ENCODE measurements at regions not wholly inside any gene's neighbourhood (a gene's known extent, or its start where the extent isn't known, plus 50 kb on each side); places are given as distances from the start of the nearest gene placed in this dataset.

DNA sequence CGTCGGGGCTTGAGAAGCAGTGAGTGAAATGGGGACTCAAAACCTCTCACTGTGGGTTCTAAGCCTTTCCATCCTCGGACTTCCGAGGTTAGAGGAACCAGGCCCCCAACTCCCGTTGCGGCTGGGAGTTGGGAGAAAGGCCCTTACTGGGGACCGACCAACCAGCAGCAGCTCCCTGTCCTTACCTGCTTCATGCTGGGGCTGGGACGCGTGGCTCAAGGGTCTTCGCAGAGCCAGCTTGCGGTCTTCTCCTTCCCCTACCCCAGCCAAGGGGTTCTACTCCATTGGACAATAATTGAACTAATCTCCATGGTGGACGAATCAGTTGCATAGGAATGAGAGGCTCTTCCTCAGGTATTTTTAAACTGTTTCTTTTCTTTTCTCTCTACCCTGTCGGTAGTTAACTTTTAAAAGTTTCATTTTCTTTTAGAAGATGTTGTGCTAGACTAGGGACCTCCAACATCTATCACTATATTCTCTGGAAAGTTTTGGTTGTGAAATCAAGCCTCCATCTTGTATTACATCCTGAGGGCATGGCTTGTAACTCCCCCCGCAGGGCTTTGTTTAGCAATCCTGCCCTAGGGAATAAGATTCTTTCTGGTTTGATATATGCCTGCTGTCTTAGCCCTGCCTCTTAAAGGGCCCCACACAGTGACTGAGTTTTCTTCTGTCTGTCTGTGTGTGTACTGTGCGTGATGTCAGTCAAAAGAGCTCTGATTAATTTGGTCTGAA lies 1027.1 kb upstream of the PCDH9 start:
- no peak overlapping the region for H3K4me3 ChIP-seq (ENCODE audit: low read length)
- no peak for DNase-seq (ENCODE audit: low read depth)
- TF ChIP-seq, protein P1, sequence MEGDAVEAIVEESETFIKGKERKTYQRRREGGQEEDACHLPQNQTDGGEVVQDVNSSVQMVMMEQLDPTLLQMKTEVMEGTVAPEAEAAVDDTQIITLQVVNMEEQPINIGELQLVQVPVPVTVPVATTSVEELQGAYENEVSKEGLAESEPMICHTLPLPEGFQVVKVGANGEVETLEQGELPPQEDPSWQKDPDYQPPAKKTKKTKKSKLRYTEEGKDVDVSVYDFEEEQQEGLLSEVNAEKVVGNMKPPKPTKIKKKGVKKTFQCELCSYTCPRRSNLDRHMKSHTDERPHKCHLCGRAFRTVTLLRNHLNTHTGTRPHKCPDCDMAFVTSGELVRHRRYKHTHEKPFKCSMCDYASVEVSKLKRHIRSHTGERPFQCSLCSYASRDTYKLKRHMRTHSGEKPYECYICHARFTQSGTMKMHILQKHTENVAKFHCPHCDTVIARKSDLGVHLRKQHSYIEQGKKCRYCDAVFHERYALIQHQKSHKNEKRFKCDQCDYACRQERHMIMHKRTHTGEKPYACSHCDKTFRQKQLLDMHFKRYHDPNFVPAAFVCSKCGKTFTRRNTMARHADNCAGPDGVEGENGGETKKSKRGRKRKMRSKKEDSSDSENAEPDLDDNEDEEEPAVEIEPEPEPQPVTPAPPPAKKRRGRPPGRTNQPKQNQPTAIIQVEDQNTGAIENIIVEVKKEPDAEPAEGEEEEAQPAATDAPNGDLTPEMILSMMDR (IDR thresholded peaks at IDR 0.05; ENCODE audit: insufficient read depth, low read depth, low read length, missing control alignments) = no peak

DNA sequence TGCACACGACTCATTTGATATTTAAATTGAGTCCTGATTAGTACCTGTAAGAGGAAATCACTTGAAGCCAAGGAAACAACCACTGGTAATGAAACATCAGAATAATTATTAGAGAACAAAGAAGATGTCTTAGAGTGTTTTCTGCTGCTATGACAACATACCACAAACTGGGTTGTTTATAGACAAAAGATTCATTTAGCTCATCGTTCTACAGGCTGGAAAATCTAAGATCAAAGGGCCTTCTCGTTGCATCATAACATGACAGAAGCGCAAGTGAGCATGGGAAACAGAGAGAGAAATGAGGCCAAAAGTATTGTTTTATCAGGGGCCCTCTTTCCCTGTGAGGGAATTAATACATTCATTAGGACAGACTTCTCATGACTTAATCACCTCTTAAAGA lies 1024.0 kb upstream of the PCDH9 start:
- H3K4me3 ChIP-seq (ENCODE audit: low read length) = no peak overlapping the region
- DNase-seq (ENCODE audit: low read depth) = no peak
- TF ChIP-seq, protein P1 (IDR thresholded peaks at IDR 0.05; ENCODE audit: insufficient read depth, low read depth, low read length, missing control alignments) = no peak

DNA sequence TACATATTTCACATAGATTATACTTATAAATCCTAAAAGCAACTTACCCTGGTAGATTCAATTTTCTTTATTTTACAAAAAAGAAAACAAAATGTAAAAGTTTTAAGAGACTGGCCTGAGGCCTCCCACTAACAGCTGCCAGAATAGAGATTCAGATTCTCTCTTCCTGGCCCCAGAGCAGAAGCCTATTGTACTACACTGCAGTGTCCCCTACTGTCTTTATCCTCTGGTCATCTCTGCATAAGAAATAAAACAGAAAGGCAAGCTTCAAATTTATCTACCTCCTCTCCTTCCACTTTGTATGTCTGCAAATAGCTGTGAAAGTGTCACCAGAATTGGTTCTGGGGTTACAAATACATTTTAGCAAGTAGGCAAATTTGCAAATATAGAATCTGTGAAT lies 1004.1 kb upstream of the PCDH9 start:
- TF ChIP-seq, protein P1 (IDR thresholded peaks at IDR 0.05; ENCODE audit: insufficient read depth, low read depth, low read length, missing control alignments) = peak; percentile 54
- DNase-seq (ENCODE audit: low read depth) = peak; percentile 47
- H3K4me3 ChIP-seq (ENCODE audit: low read length) = no peak overlapping the region

DNA sequence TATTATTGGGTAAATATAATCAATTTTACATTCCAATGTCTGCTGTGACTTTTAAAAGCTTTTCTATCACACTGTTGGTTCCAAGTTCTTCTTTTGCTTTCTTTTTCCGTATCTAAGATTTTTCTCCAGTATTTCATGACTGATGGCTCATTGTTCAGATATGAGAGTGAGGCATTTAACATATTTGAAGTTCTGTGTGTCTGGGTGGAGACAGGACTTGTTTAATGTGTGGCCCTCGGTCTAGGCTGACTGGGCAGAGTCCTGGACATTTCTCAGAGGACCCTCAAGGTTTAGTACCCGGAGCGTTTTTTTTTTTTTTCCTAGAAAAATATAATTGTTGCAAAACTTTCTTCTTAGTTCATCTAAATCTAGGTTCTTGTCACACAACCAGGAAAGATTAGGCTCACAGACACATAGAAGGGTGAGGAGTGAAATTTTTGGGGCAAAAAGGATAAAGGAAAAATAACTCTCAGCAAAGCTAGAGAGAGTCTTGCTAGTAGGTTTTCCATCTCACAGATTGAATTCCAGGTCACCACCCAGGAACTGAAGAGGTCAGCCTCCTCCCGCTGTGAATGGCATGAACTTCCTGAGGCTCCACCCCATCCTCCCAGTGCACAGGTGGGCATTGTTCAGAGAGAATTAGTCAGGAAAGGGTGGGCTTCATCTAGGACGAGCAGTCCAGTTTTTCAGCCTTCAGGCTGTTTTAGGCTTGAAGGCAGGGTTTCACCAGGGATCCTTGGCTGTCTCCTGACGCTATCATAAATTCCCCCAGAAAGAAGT lies 1002.4 kb upstream of the PCDH9 start:
- TF ChIP-seq, protein P1 (IDR thresholded peaks at IDR 0.05; ENCODE audit: insufficient read depth, low read depth, low read length, missing control alignments) = no peak
- peak; percentile 9 for DNase-seq (ENCODE audit: low read depth)
- H3K4me3 ChIP-seq (ENCODE audit: low read length) = no peak overlapping the region

DNA sequence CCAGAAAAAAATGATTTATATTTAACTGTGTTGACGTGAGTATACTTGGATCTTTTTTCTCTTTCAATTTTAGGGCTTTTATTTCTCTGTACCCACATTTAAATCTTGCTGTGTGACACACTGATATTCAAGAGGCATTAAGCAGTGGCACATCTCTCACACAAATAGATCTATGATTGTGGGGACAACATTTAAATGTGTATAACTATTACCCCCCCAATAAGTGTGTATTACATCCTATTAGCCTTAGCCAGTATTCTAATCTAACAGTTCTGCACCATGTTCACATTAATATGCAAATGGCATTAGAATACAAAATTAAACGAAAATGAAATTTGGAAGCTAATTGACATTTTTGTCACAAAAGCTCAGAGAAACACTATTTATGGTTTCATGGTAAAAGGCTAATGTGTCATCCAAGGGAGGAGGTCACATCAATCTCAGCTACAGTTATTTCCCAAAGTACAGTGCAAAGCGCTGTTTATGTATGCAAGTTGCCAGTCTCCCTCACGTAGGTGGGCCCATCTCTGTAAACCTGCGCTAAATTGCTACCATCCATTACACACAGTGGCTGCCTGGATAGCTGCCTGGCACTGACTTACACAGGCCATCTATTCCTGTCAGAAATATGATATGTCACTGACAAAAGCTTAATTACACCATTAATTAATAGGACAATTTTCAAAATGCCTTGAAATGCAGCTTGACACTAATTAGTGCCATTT lies 984.7 kb upstream of the PCDH9 start:
- H3K4me3 ChIP-seq (ENCODE audit: low read length) = no peak overlapping the region
- no peak for DNase-seq (ENCODE audit: low read depth)
- TF ChIP-seq, protein P1 (IDR thresholded peaks at IDR 0.05; ENCODE audit: insufficient read depth, low read depth, low read length, missing control alignments) = no peak

DNA sequence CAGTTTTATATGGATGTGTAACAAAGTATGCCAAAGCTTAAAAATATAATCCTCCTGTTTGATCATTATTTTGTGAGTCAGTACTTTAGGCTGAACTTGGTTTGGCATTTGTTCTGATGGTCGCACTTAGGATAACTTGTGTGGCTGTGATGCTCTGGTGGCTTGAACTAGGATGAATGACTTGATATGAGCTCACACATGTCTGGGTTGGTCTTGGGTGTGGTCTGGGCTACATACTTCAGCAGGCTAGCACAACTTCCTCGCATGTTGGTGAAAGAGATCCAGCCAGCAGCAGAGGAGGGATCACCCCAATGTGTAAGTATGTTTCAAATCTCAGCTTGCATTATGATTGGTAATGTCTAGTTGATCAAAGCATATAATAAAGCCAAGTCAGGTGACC lies 969.1 kb upstream of the PCDH9 start:
- TF ChIP-seq, protein P1 (IDR thresholded peaks at IDR 0.05; ENCODE audit: insufficient read depth, low read depth, low read length, missing control alignments) = no peak
- H3K4me3 ChIP-seq (ENCODE audit: low read length) = no peak overlapping the region
- DNase-seq (ENCODE audit: low read depth) = peak; percentile 62

Data from epithelial cell of esophagus (primary cell).